ENCODE measurements at regions not wholly inside any gene's neighbourhood (a gene's known extent, or its start where the extent isn't known, plus 50 kb on each side); places are given as distances from the start of the nearest gene placed in this dataset.
"Not testable (repeated sequence)": the region's sequence is repeated elsewhere in the genome, so short reads cannot be mapped to it uniquely, and the experiment has no call there.

DNA sequence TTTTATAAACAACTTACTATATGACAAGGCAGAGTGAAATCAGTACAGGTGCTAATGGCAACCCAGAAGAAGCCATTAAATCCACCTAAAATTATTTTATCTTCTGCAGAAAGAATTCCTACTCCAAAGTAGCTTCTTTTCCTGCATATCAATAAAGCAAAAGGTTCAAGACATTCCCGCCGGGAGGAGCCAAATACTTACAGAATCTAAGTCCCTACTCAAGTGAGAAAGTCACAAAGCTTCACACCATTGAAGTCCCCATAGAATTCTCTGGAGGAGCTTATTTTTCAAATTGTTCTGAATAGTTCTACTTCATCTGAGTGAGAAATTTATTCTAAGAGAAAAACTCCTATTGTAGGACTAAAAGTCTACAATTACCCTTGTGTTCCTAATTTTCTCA is 233.7 kb upstream of the HNRNPA3 start:
- FAIRE-seq = no peak
- no peak for DNase-seq (ENCODE audit: low spot score in 2 of 2)

DNA sequence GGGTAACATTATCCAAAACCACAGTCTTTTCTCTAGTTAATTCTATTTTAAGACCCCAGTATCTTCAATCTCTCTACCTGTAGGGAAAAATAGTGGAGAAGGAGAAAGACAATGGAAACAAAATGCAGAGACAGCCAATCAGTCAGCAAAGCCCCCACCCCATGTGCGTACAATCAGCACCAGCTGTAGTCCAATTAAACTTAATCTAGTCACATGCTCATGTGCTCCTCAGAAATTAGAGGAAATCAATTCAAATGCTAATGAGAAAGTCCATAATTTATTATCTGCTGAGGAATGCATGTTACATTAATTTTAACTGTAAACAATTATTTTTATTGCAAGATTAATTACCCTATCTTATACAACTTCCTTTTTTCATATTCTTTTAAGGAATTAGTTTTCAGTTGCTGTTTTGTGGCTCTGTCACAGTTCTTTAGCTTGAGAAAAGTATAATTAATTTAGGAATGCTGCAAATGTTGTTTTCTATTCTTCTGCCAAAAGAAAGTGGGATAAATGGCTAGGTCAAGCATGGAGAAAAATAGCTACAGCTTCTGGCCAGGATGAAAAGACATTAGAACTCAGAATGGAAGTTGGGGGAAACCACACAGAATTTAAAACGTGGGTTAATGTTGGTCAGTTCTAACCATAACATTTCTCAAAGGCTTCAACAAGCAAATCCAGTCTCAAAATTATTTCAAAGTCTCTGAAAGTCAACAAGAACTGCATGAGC is 232.4 kb upstream of the HNRNPA3 start:
- DNase-seq (ENCODE audit: low spot score in 2 of 2) (no peak), FAIRE-seq (no peak)

- DNase-seq (ENCODE audit: low spot score in 2 of 2) = no peak
- FAIRE-seq = no peak
Observed at GRCh38 chr2:176984987-176985386, 227.6 kb upstream of the HNRNPA3 start.

- FAIRE-seq = no peak
Observed at GRCh38 chr2:176985871-176986270, 226.7 kb upstream of the HNRNPA3 start.

DNA sequence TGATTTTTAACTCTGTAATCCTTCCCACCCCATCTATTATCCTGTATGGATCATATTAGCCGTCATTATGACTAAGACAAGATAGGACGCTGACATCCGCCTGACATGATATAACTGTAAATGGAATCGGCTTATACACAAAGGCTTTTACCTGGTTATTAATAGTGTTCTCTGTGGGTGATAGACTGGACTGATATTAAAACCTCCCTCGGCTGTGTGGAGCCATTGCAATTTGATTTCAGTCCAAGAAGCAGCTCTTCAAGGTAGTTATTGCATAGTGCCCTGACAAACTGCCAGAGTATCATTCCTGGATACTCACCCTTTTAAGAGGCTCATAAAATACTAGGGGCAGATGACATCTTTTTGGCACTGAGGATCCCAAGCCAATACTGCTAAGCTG is 226.1 kb upstream of the HNRNPA3 start:
- FAIRE-seq = no peak
- no peak for DNase-seq (ENCODE audit: low spot score in 2 of 2)

More at GRCh38 chr2:176985871-176986270, 226.7 kb upstream of the HNRNPA3 start:
- no peak for DNase-seq (ENCODE audit: low spot score in 2 of 2)

DNA sequence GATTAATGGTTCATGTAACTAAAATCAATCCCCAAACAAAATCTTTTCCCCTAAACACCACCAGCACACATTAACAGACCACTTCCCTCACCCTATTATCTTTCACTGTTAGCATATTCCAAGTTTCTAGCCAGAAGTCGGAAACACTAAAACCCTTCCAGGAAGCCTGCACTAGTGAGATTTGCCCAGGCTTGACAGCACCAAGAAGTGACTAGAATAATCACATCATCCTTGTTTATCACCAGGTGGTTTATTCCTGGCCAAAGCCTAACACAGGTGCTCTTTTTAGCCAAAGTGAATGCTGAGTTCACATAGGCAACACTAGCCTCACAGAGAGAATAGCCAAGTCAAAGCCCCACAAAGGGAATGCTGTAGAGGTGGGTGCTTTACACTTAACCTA is 221.2 kb upstream of the HNRNPA3 start:
- FAIRE-seq (no peak), DNase-seq (ENCODE audit: low spot score in 2 of 2) (no peak)

GRCh38 chr2:176997074-176997791 is 215.4 kb upstream of the HNRNPA3 start:
- DNase-seq (ENCODE audit: low spot score in 2 of 2) (no peak), FAIRE-seq (no peak)

GRCh38 chr2:176997792-176998169 is 214.8 kb upstream of the HNRNPA3 start:
- FAIRE-seq = no peak
- DNase-seq (ENCODE audit: low spot score in 2 of 2) = no peak

DNA sequence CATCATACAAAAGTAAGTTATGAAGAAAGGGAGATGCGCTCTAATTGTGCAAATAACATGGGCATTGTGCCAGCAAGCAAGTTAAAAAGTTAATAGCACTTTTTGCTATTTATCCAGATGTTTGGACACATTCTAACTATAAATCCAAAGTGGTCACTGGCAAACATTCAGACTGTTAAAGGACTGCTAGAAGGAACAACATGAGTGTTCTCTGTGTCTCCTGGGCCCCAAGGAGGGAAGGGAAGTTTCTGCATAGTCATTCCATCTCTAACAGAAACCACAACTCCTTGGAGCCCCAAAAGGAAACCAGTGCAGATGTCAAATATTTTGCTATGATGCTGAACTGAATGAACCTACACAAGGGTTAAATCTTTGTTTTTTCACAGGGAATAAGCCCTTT is 213.3 kb upstream of the HNRNPA3 start:
- DNase-seq (ENCODE audit: low spot score in 2 of 2) (no peak), FAIRE-seq (no peak)

DNA sequence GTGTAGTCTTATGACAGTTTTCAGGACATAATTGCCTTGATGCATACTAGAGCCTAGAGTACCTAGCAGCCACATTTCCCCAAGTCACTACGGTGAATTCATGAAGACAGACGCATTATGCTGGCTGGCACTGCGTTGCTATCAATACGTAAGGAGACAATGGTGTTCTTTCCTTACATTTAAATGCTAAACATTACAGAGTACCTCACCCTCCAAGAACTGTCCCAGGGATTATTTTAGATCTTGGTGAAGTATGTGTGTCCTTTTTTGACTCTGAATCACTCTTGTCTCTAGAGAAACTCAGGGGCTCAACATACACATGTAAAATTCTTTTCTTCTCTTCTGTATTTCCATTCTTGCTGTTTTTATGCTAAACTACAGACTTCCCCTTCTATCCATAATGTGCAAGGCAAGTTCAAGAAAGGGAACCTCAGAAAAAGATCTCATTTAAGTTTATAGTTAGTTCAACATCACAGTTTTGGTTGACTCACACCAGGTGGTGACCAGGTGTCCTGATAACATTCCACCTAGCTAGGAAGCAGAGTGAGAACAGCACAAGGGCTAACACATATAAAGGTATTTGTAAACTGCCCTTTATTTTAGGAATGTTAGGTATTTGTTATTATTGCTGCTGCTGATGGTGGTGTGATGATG is 212.4 kb upstream of the HNRNPA3 start:
- DNase-seq (ENCODE audit: low spot score in 2 of 2) = no peak
- no peak for FAIRE-seq

GRCh38 chr2:177000715-177001072 is 211.9 kb upstream of the HNRNPA3 start:
- FAIRE-seq (no peak), DNase-seq (ENCODE audit: low spot score in 2 of 2) (no peak)

DNA sequence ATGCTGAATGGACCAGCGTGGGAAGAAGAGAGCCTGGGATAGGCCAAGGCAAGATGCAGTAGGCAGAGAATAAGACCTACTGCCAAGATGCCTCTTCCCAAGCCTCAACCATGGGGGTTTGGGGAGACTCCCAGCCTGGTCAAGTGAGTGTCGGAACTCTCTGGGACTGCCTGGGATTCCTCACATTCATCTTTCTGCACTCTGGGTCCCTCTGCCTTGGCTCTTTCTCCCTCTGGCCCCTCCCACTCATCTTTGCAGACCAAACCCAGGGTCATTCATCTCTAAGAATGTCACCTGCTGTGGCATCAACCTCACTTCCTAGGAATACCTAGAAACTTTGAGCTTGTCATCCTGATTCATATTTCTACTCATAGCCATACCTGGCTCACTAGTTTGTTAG is 211.3 kb upstream of the HNRNPA3 start:
- DNase-seq (ENCODE audit: low spot score in 2 of 2) (no peak), FAIRE-seq (no peak)

DNA sequence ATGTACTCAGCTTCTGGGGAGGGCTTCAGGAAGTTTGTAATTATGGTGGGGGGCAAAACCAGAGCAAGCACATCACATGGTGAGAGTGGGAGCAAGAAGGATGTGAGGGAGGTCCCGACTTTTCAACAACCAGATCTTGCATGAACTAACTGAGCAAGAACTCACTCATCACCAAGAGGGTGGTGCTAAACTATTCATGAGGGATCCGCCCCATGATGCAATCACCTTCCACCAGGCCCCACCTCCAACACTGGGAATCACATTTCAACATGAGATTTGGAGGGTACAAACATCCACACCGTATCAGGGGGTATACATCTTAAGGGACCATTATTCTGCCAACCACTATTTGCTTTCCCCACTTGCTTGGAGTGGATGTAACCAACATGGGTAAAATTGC is 209.6 kb upstream of the HNRNPA3 start:
- FAIRE-seq = no peak
- no peak for DNase-seq (ENCODE audit: low spot score in 2 of 2)

- FAIRE-seq; DNase-seq (ENCODE audit: low spot score in 2 of 2): not testable (repeated sequence)
Observed at GRCh38 chr2:177007726-177008125, 204.9 kb upstream of the HNRNPA3 start.

DNA sequence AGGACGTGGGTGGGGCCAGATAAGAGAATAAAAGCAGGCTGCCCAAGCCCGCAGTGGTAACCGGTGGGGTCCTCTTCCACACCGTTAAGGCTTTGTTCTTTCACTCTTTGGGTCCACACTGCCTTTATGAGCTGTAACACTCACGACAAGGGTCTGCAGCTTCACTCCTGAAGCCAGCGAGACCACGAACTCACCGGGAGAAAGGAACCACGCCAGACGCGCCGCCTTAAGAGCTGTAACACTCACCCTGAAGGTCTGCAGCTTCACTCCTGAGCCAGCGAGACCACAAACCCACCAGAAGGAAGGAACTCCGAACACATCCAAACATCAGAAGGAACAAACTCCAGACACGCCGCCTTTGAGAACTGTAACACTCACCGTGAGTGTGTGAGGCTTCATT is 203.9 kb upstream of the HNRNPA3 start:
- DNase-seq (ENCODE audit: low spot score in 2 of 2); FAIRE-seq: not testable (repeated sequence)

GRCh38 chr2:177010146-177010545 is 202.4 kb upstream of the HNRNPA3 start:
- no peak for DNase-seq (ENCODE audit: low spot score in 2 of 2)
- no peak for FAIRE-seq

DNA sequence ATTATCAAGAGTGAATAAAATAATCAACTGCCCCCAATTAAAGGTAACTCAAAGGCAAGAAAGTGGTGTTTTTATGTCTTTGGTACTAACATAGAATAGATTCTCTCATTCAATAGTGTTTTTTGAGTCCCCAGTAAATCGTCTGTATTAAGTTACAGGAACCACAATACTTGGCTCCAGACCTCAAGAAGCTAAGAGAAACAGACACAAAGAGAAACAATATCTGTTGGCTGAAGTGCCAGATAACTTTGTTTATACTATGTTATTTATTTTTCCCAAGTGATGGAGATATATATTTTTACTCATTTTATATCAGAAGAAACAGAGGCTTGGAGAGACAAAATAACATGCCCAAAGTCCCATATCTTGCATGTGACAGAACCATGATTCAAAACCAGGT is 201.7 kb upstream of the HNRNPA3 start:
- DNase-seq (ENCODE audit: low spot score in 2 of 2) (no peak), FAIRE-seq (no peak)

GRCh38 chr2:177014946-177015345 is 197.6 kb upstream of the HNRNPA3 start:
- DNase-seq (ENCODE audit: low spot score in 2 of 2) (no peak), FAIRE-seq (no peak)

GRCh38 chr2:177015356-177015923 is 197.2 kb upstream of the HNRNPA3 start:
- DNase-seq (ENCODE audit: low spot score in 2 of 2) = no peak
- no peak for FAIRE-seq

- DNase-seq (ENCODE audit: low spot score in 2 of 2) (no peak), FAIRE-seq (no peak)
Observed at GRCh38 chr2:177020524-177021119, 192.0 kb upstream of the HNRNPA3 start.
